Thyroid gland (tissue), 4 donors: ENCODE measurements at regions not wholly inside any gene's neighbourhood (a gene's known extent, or its start where the extent isn't known, plus 50 kb on each side); places are given as distances from the start of the nearest gene placed in this dataset.

ENCODE experiments used
- POLR2A ChIP-seq, 2 donors: fragments of 450-650 bp; IDR thresholded peaks; one replicate each; pipeline ENCODE4 v1.6.1; 2017; ENCODE audit warnings: antibody characterized with exemption in 2 of 2, mild to moderate bottlenecking in 2 of 2, moderate library complexity in 1 of 2
- TF ChIP-seq, protein P1 (sequence below), 6 experiments: fragments of 200-600 bp in 3 of 6; fragments of 450-650 bp in 3 of 6; sonication (generic) in 3 of 6; IDR thresholded peaks; one replicate each; pipeline ENCODE4 v1.5.1; 2016 to 2019; ENCODE audit warnings: antibody characterized with exemption in 6 of 6, mild to moderate bottlenecking in 2 of 6, inconsistent platforms in 1 of 6, moderate library complexity in 1 of 6

DNA sequence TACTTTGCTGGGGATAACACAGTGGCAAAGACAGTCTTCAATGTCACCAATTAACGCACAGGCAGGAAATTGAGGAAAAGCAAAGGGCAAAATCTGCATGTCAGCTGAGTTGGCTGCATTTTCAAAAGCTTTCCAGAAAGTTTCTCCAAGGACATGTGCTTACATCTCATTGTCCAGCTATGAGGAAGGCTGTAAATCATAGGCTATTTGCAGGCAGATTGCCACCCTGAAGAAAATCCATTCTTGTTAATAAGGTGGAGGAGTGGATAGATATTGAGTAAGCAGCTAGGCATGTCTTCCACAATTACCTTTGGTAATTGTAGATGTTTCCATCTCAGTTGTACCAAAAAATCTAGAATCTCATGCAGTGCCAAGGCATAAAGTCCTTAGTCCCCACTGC, 278.0 kb upstream of the NUDT12 start:
- TF ChIP-seq, protein P1, sequence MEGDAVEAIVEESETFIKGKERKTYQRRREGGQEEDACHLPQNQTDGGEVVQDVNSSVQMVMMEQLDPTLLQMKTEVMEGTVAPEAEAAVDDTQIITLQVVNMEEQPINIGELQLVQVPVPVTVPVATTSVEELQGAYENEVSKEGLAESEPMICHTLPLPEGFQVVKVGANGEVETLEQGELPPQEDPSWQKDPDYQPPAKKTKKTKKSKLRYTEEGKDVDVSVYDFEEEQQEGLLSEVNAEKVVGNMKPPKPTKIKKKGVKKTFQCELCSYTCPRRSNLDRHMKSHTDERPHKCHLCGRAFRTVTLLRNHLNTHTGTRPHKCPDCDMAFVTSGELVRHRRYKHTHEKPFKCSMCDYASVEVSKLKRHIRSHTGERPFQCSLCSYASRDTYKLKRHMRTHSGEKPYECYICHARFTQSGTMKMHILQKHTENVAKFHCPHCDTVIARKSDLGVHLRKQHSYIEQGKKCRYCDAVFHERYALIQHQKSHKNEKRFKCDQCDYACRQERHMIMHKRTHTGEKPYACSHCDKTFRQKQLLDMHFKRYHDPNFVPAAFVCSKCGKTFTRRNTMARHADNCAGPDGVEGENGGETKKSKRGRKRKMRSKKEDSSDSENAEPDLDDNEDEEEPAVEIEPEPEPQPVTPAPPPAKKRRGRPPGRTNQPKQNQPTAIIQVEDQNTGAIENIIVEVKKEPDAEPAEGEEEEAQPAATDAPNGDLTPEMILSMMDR (IDR thresholded peaks at IDR 0.05) = no peak
- TF ChIP-seq POLR2A (IDR thresholded peaks at IDR 0.05) = no peak
